HEK293 (cell line): ENCODE measurements at regions not wholly inside any gene's neighbourhood (a gene's known extent, or its start where the extent isn't known, plus 50 kb on each side); places are given as distances from the start of the nearest gene placed in this dataset.

Source experiments
- CTCF ChIP-seq: fragments of 450-650 bp; formaldehyde crosslinking; IDR thresholded peaks from 2 replicates; pipeline ENCODE4 v1.5.1; 2016; ENCODE audit warnings: missing biosample characterization, missing genetic modification characterization
- ZBTB26 ChIP-seq: fragments of 450-650 bp; formaldehyde crosslinking; optimal IDR thresholded peaks from 2 replicates; pipeline ENCODE3; 2016; ENCODE audit warnings: missing biosample characterization, mild to moderate bottlenecking, missing genetic modification characterization
- ZNF266 ChIP-seq: fragments of 450-650 bp; formaldehyde crosslinking; IDR thresholded peaks from 2 replicates; pipeline ENCODE4 v1.5.1; 2016; ENCODE audit warnings: missing biosample characterization, missing genetic modification characterization, low read depth
- ZNF704 ChIP-seq: fragments of 450-650 bp; formaldehyde crosslinking; IDR thresholded peaks from 2 replicates; pipeline ENCODE4 v1.5.1; 2016; ENCODE audit warnings: missing biosample characterization, missing genetic modification characterization

- TF ChIP-seq ZBTB26 (tag by site-specific recombination), result no peak
- no peak for TF ChIP-seq ZNF704 (tag by site-specific recombination)
- no peak for TF ChIP-seq CTCF
- TF ChIP-seq ZNF266 (tag by site-specific recombination), result no peak
Observed at GRCh38 chr6:113350461-113350860, 506.7 kb upstream of the MARCKS start.
